Ishikawa (cell line): ENCODE measurements at regions not wholly inside any gene's neighbourhood (a gene's known extent, or its start where the extent isn't known, plus 50 kb on each side); places are given as distances from the start of the nearest gene placed in this dataset.

ENCODE experiments used
- CEBPB ChIP-seq: IDR thresholded peaks from 2 replicates; pipeline ENCODE4 v1.6.1; 2012
- CREB1 ChIP-seq: IDR thresholded peaks from 2 replicates; pipeline ENCODE4 v1.6.1; 2012; ENCODE audit warnings: low read depth
- EGR1 ChIP-seq: IDR thresholded peaks from 2 replicates; pipeline ENCODE4 v1.6.1; 2012
- EP300 ChIP-seq: IDR thresholded peaks from 2 replicates; pipeline ENCODE4 v1.6.1; 2012; ENCODE audit warnings: borderline replicate concordance
- FOXM1 ChIP-seq: IDR thresholded peaks from 2 replicates; pipeline ENCODE4 v1.6.1; 2012; ENCODE audit warnings: low read depth, borderline replicate concordance
- MAX ChIP-seq: IDR thresholded peaks from 2 replicates; pipeline ENCODE4 v1.6.1; 2012
- NFIC ChIP-seq: IDR thresholded peaks from 2 replicates; pipeline ENCODE4 v1.6.1; 2012
- RAD21 ChIP-seq: IDR thresholded peaks from 2 replicates; pipeline ENCODE4 v1.6.1; 2012; ENCODE audit warnings: low read depth
- TAF1 ChIP-seq: IDR thresholded peaks from 2 replicates; pipeline ENCODE4 v1.6.1; 2012; ENCODE audit warnings: low read depth, mild to moderate bottlenecking
- TCF12 ChIP-seq: IDR thresholded peaks from 2 replicates; pipeline ENCODE4 v1.6.1; 2012; ENCODE audit warnings: low read depth
- TEAD4 ChIP-seq: IDR thresholded peaks from 2 replicates; pipeline ENCODE4 v1.6.1; 2012
- YY1 ChIP-seq: IDR thresholded peaks from 2 replicates; pipeline ENCODE4 v1.6.1; 2012; ENCODE audit warnings: low read depth
- ZBTB7A ChIP-seq: IDR thresholded peaks from 2 replicates; pipeline ENCODE4 v1.6.1; 2012; ENCODE audit warnings: low read depth
- TF ChIP-seq, protein P1 (sequence below): IDR thresholded peaks from 2 replicates; pipeline ENCODE4 v1.6.1; 2012
- TF ChIP-seq, protein P2 (sequence below): IDR thresholded peaks from 2 replicates; pipeline ENCODE4 v1.6.1; 2012; ENCODE audit warnings: low read depth, mild to moderate bottlenecking

GRCh38 chr3:166533740-166534139 lies 696.5 kb upstream of the BCHE start:
- TF ChIP-seq FOXM1 (no peak), YY1 (no peak), TEAD4 (no peak), TAF1 (no peak), ZBTB7A (no peak), EP300 (no peak), MAX (no peak), EGR1 (no peak), CEBPB (no peak), CREB1 (no peak), TCF12 (no peak), NFIC (no peak), RAD21 (no peak)
- TF ChIP-seq, protein P1, sequence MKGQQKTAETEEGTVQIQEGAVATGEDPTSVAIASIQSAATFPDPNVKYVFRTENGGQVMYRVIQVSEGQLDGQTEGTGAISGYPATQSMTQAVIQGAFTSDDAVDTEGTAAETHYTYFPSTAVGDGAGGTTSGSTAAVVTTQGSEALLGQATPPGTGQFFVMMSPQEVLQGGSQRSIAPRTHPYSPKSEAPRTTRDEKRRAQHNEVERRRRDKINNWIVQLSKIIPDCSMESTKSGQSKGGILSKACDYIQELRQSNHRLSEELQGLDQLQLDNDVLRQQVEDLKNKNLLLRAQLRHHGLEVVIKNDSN: no peak
- TF ChIP-seq, protein P2, sequence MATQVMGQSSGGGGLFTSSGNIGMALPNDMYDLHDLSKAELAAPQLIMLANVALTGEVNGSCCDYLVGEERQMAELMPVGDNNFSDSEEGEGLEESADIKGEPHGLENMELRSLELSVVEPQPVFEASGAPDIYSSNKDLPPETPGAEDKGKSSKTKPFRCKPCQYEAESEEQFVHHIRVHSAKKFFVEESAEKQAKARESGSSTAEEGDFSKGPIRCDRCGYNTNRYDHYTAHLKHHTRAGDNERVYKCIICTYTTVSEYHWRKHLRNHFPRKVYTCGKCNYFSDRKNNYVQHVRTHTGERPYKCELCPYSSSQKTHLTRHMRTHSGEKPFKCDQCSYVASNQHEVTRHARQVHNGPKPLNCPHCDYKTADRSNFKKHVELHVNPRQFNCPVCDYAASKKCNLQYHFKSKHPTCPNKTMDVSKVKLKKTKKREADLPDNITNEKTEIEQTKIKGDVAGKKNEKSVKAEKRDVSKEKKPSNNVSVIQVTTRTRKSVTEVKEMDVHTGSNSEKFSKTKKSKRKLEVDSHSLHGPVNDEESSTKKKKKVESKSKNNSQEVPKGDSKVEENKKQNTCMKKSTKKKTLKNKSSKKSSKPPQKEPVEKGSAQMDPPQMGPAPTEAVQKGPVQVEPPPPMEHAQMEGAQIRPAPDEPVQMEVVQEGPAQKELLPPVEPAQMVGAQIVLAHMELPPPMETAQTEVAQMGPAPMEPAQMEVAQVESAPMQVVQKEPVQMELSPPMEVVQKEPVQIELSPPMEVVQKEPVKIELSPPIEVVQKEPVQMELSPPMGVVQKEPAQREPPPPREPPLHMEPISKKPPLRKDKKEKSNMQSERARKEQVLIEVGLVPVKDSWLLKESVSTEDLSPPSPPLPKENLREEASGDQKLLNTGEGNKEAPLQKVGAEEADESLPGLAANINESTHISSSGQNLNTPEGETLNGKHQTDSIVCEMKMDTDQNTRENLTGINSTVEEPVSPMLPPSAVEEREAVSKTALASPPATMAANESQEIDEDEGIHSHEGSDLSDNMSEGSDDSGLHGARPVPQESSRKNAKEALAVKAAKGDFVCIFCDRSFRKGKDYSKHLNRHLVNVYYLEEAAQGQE: no peak

- TF ChIP-seq TEAD4 (no peak), TAF1 (no peak), ZBTB7A (no peak), CEBPB (no peak), TCF12 (no peak), YY1 (no peak), NFIC (no peak), FOXM1 (no peak), CREB1 (no peak), MAX (no peak), EP300 (no peak), EGR1 (no peak)
- TF ChIP-seq, protein P2: no peak
- TF ChIP-seq, protein P1: no peak
Measured at GRCh38 chr3:166531730-166532129, 694.5 kb upstream of the BCHE start.

DNA sequence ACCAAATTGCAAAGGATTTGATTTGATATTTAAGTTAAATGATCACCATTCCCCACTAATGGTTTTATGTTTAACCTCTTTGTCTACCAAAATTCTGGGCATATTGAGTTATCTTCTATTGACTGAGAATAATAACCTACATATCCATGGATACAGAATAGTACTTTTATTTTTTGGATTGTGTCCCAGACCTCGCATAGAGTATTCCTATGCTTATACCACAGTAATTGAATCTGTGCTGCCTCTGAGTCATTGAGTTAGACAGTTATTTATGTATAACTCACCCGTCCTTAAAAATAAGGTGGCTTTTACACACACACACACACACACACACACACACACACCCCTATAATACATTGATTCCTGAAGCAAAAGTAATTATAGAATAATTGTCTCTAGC lies 690.1 kb upstream of the BCHE start:
- no peak for TF ChIP-seq RAD21
- TF ChIP-seq FOXM1: no peak
- TF ChIP-seq CREB1: no peak
- TF ChIP-seq EGR1: no peak
- TF ChIP-seq, protein P1: no peak
- no peak for TF ChIP-seq CEBPB
- TF ChIP-seq TAF1: no peak

GRCh38 chr3:166526881-166527280 lies 689.7 kb upstream of the BCHE start:
- TF ChIP-seq, protein P1: no peak
- TF ChIP-seq FOXM1: no peak
- TF ChIP-seq, protein P2: no peak
- no peak for TF ChIP-seq CEBPB
- TF ChIP-seq EP300: no peak
- no peak for TF ChIP-seq CREB1
- TF ChIP-seq TEAD4: no peak
- no peak for TF ChIP-seq YY1
- TF ChIP-seq TAF1: no peak
- no peak for TF ChIP-seq EGR1
- no peak for TF ChIP-seq MAX
- no peak for TF ChIP-seq RAD21
- TF ChIP-seq ZBTB7A: no peak
- TF ChIP-seq NFIC: no peak
- TF ChIP-seq TCF12: no peak
